Panc1 (cell line): ENCODE measurements at regions not wholly inside any gene's neighbourhood (a gene's known extent, or its start where the extent isn't known, plus 50 kb on each side); places are given as distances from the start of the nearest gene placed in this dataset.

ENCODE experiments used
- ATAC-seq: fragments of 200-7000 bp; cut with Tn5 transposase; 2 replicates; pipeline ENCODE4 v1.9.1; 2020; ENCODE audit warnings: mild to moderate bottlenecking, moderate library complexity
- BruUV-seq: library from RNA; stranded (reverse); fragments of 400-500 nt; replicated peaks from 2 replicates; lab custom pipeline; 2021; lab: Mats Ljungman, UMichigan
- CTCF ChIA-PET: fragments of 300-600 bp; sonication (Branson Sonifier 250); formaldehyde crosslinking; loops from one replicate; lab custom pipeline; 2022; ENCODE audit warnings: antibody characterized with exemption; lab: Charles Lee
- POLR2A ChIA-PET: fragments of 300-600 bp; sonication (Branson Sonifier 250); formaldehyde crosslinking; loops from one replicate; lab custom pipeline; 2022; ENCODE audit warnings: antibody characterized with exemption; lab: Charles Lee
- DNase-seq: peaks from one replicate; pipeline ENCODE4 v3.0.0-alpha.2; 2010; ENCODE audit warnings: low read depth, low spot score
- H3K27ac ChIP-seq: 2 replicates; pipeline ENCODE4 v1.5.1; 2011; ENCODE audit warnings: mild to moderate bottlenecking, low read length, inconsistent platforms
- H3K27me3 ChIP-seq: fragments of 200-500 bp; sonication (Bioruptor generic); 2 replicates; pipeline ENCODE4 v1.6.0; 2014; ENCODE audit warnings: low read length, inconsistent platforms; ENCODE audit not compliant: control insufficient read depth, insufficient read depth
- H3K36me3 ChIP-seq: fragments of 200-500 bp; sonication (Bioruptor generic); 2 replicates; pipeline ENCODE4 v1.5.1; 2014; ENCODE audit warnings: inconsistent platforms, mild to moderate bottlenecking, low read length, moderate library complexity; ENCODE audit not compliant: control insufficient read depth, insufficient read depth
- H3K4me1 ChIP-seq: 2 replicates; pipeline ENCODE4 v1.5.1; 2011; ENCODE audit warnings: inconsistent platforms, mild to moderate bottlenecking, low read length, moderate library complexity; ENCODE audit not compliant: control insufficient read depth, insufficient read depth
- H3K4me3 ChIP-seq, 2 experiments: 2 replicates each; pipeline ENCODE4 v1.5.1; 2011 to 2012; ENCODE audit warnings: low read depth in 2 of 2, low read length in 2 of 2, mild to moderate bottlenecking in 2 of 2, inconsistent platforms in 1 of 2, moderate library complexity in 1 of 2
- H3K9me3 ChIP-seq: fragments of 200-500 bp; sonication (Bioruptor generic); 2 replicates; pipeline ENCODE4 v1.5.1; 2014; ENCODE audit warnings: low read depth, mild to moderate bottlenecking, inconsistent platforms, low read length, moderate library complexity; ENCODE audit not compliant: control insufficient read depth, insufficient read depth
- POLR2AphosphoS5 ChIP-seq: IDR thresholded peaks from 2 replicates; pipeline ENCODE4 v1.6.1; 2012; ENCODE audit warnings: mild to moderate bottlenecking, low read depth, low read length, moderate library complexity
- SIN3A ChIP-seq: IDR thresholded peaks from 2 replicates; pipeline ENCODE4 v1.6.1; 2012; ENCODE audit warnings: low read depth, mild to moderate bottlenecking, low read length, moderate library complexity, borderline replicate concordance; ENCODE audit not compliant: insufficient read depth
- TCF7L2 ChIP-seq: IDR thresholded peaks from 2 replicates; pipeline ENCODE4 v1.6.1; 2011; ENCODE audit warnings: mild to moderate bottlenecking, low read depth, low read length, inconsistent platforms
- in situ Hi-C: cut with HindIII; loops from 2 replicates; pipeline ENCODE4 v1.10.0; 2016; ENCODE audit warnings: low sequenced_read_pairs, low pct_unique_long_range_greater_than_20kb
- intact Hi-C: fragments of 100-400 bp; cut with micrococcal nuclease; formaldehyde crosslinking; loops from one replicate; pipeline ENCODE4 v1.10.0; 2022; ENCODE audit not compliant: unreplicated experiment
- TF ChIP-seq, protein P1 (sequence below), 2 experiments: IDR thresholded peaks; 2 replicates each; pipeline ENCODE4 v1.6.1; 2011 to 2012; ENCODE audit warnings: low read depth in 2 of 2, control low read depth in 1 of 2, low read length in 1 of 2, mild to moderate bottlenecking in 1 of 2, moderate library complexity in 1 of 2; ENCODE audit not compliant: insufficient read depth in 1 of 2
- TF ChIP-seq, protein P2 (sequence below): fragments of 450-650 bp; IDR thresholded peaks from 2 replicates; pipeline ENCODE4 v1.5.1; 2017; ENCODE audit warnings: mild to moderate bottlenecking

DNA sequence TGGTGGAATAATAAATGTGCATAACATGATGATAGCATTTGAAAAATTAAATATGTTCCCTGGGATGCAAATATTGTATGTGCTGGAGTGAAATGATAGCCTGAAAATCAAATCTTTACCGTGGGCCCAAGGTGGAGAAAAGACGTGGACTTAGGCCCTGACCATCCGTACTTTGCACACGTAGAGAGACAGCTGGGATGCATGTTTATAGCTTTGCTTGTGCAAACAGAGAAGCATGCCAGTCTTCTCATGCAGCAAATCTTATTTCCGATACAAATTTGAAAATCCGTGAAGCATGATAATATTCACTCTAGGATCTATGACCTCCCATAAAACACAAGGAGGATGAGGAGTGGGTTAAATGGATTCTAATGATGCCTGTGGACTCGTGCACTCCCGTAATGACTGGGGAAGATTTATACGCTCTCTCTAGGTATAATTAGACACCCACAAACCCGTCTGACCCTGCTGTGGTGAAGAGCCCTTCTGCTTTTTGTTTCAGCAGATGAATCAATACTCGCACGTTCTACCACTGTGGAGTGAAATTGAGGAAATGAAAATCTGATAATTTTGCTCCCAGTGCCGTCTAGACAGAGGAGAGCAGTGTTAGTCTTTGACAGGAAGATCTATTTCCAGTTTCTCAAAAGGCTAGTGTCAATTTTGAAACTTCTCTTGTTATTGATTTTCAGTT lies 810.3 kb upstream of the SALL3 start:
- POLR2A ChIA-PET: no interaction called here
- CTCF ChIA-PET: no interaction called here
- H3K9me3 ChIP-seq: no peaks in the 10 kb centered on the region

DNA sequence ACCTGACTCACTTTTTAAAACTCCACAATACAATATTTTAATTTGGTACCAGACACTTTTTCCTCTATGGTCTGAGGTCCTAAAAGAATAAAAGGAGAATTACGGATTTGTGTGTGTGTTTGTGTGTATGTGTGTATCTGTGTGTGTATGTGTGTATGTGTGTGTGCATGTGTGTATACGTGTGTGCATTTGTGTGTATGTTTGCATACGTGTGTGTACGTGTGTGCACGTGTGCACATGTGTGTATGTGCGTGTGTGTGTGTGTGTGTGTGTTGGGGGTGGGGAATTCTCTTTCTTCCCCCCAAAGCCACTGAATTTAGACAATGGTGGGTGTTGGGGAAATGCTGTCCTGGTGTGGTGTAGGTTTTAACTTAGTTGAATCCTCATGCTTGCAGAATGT lies 807.7 kb upstream of the SALL3 start:
- Histone ChIP-seq H3K4me1 (no peaks in the 10 kb centered on the region), H3K27me3 (no peaks in the 10 kb centered on the region), H3K4me3 (no peak overlapping the region), H3K36me3 (no peaks in the 10 kb centered on the region), H3K9me3 (no peaks in the 10 kb centered on the region), H3K27ac (no peak overlapping the region)
- intact Hi-C loops: no loop called here
- DNase-seq: no peak
- ATAC-seq: no peak
- CTCF ChIA-PET: no interaction called here
- in situ Hi-C loops: no loop called here
- POLR2A ChIA-PET: no interaction called here
- BruUV-seq: no TSS peak
- TF ChIP-seq TCF7L2 (no peak), POLR2AphosphoS5 (no peak), SIN3A (no peak)
- TF ChIP-seq, protein P1, sequence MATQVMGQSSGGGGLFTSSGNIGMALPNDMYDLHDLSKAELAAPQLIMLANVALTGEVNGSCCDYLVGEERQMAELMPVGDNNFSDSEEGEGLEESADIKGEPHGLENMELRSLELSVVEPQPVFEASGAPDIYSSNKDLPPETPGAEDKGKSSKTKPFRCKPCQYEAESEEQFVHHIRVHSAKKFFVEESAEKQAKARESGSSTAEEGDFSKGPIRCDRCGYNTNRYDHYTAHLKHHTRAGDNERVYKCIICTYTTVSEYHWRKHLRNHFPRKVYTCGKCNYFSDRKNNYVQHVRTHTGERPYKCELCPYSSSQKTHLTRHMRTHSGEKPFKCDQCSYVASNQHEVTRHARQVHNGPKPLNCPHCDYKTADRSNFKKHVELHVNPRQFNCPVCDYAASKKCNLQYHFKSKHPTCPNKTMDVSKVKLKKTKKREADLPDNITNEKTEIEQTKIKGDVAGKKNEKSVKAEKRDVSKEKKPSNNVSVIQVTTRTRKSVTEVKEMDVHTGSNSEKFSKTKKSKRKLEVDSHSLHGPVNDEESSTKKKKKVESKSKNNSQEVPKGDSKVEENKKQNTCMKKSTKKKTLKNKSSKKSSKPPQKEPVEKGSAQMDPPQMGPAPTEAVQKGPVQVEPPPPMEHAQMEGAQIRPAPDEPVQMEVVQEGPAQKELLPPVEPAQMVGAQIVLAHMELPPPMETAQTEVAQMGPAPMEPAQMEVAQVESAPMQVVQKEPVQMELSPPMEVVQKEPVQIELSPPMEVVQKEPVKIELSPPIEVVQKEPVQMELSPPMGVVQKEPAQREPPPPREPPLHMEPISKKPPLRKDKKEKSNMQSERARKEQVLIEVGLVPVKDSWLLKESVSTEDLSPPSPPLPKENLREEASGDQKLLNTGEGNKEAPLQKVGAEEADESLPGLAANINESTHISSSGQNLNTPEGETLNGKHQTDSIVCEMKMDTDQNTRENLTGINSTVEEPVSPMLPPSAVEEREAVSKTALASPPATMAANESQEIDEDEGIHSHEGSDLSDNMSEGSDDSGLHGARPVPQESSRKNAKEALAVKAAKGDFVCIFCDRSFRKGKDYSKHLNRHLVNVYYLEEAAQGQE (IDR thresholded peaks at IDR 0.05; ENCODE audit: insufficient read depth in 1 of 2, low read depth in 2 of 2, low read length in 1 of 2): no peak
- TF ChIP-seq, protein P2, sequence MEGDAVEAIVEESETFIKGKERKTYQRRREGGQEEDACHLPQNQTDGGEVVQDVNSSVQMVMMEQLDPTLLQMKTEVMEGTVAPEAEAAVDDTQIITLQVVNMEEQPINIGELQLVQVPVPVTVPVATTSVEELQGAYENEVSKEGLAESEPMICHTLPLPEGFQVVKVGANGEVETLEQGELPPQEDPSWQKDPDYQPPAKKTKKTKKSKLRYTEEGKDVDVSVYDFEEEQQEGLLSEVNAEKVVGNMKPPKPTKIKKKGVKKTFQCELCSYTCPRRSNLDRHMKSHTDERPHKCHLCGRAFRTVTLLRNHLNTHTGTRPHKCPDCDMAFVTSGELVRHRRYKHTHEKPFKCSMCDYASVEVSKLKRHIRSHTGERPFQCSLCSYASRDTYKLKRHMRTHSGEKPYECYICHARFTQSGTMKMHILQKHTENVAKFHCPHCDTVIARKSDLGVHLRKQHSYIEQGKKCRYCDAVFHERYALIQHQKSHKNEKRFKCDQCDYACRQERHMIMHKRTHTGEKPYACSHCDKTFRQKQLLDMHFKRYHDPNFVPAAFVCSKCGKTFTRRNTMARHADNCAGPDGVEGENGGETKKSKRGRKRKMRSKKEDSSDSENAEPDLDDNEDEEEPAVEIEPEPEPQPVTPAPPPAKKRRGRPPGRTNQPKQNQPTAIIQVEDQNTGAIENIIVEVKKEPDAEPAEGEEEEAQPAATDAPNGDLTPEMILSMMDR: no peak

More for the DNA sequence above, 810.3 kb upstream of the SALL3 start:
- TF ChIP-seq SIN3A (no peak), TCF7L2 (no peak)
- Histone ChIP-seq H3K4me1 (no peaks in the 10 kb centered on the region), H3K27ac (no peak overlapping the region), H3K27me3 (no peaks in the 10 kb centered on the region), H3K36me3 (no peaks in the 10 kb centered on the region), H3K4me3 (no peak overlapping the region)
- DNase-seq (no peak), ATAC-seq (no peak)
- BruUV-seq: no TSS peak
- intact Hi-C loops (no loop called here), in situ Hi-C loops (no loop called here)

DNA sequence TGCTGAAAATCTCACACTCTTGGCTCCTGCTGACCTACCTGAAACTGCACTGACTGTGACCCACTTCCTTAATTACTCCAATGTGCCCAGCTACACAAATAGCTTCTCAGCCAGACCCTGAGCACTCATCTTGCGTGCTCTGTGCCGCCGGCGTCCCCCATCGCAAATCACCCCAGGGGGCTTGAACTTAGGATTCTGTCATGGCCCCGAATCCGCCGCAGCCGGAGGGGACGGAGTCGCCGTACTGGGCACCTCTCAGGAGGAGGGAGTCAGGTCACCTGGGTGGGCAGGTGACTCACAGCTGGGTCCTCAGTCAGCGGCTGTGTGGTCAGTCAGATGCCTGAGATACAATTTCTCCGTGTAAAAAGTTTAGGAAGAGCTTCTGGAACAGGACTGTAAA lies 804.9 kb upstream of the SALL3 start:
- POLR2A ChIA-PET: no interaction called here
- Histone ChIP-seq H3K9me3 (no peaks in the 10 kb centered on the region), H3K27me3 (no peaks in the 10 kb centered on the region), H3K4me3 (no peak overlapping the region), H3K36me3 (no peaks in the 10 kb centered on the region), H3K27ac (no peak overlapping the region), H3K4me1 (no peaks in the 10 kb centered on the region)
- DNase-seq (no peak), ATAC-seq (no peak)
- no TSS peak for BruUV-seq
- TF ChIP-seq POLR2AphosphoS5 (no peak), SIN3A (no peak), TCF7L2 (no peak)
- TF ChIP-seq, protein P1 (IDR thresholded peaks at IDR 0.05; ENCODE audit: insufficient read depth in 1 of 2, low read depth in 2 of 2, low read length in 1 of 2): no peak
- TF ChIP-seq, protein P2: no peak
- intact Hi-C loops (no loop called here), in situ Hi-C loops (no loop called here)
- CTCF ChIA-PET: no interaction called here
